B cell (primary cell): ENCODE measurements at regions not wholly inside any gene's neighbourhood (a gene's known extent, or its start where the extent isn't known, plus 50 kb on each side); places are given as distances from the start of the nearest gene placed in this dataset.

ENCODE experiments used
- CTCF ChIP-seq: fragments of 200-600 bp; IDR thresholded peaks from one replicate; pipeline ENCODE4 v1.8.0; 2022; ENCODE audit warnings: antibody characterized with exemption, mild to moderate bottlenecking
- EZH2 ChIP-seq: IDR thresholded peaks from 2 replicates; pipeline ENCODE4 v1.6.1; 2012; ENCODE audit warnings: borderline replicate concordance, low read depth, mild to moderate bottlenecking, moderate library complexity, low read length; ENCODE audit not compliant: insufficient read depth, poor library complexity, severe bottlenecking

- TF ChIP-seq CTCF (no peak), EZH2 (no peak)
Observed at GRCh38 chr11:79541466-79541865, 100.6 kb upstream of the TENM4 start.
